Osteoblast (primary cell): ENCODE measurements at regions not wholly inside any gene's neighbourhood (a gene's known extent, or its start where the extent isn't known, plus 50 kb on each side); places are given as distances from the start of the nearest gene placed in this dataset.
"Not testable (repeated sequence)": the region's sequence is repeated elsewhere in the genome, so short reads cannot be mapped to it uniquely, and the experiment has no call there.

ENCODE experiments used
- DNase-seq: peaks from one replicate; pipeline ENCODE4 v3.0.0; 2011; ENCODE audit warnings: low spot score, mixed read lengths; ENCODE audit not compliant: insufficient read length; ENCODE audit errors: missing footprints
- H2AFZ ChIP-seq: 2 replicates; pipeline ENCODE4 v1.6.0; 2011; ENCODE audit warnings: mild to moderate bottlenecking, low read length
- H3K27ac ChIP-seq: 2 replicates; pipeline ENCODE4 v1.5.1; 2011; ENCODE audit warnings: mild to moderate bottlenecking, low read depth, low read length, moderate library complexity
- H3K27me3 ChIP-seq: 2 replicates; pipeline ENCODE4 v1.6.0; 2012; ENCODE audit warnings: mild to moderate bottlenecking, control low read depth, inconsistent platforms, low read length, moderate library complexity; ENCODE audit not compliant: insufficient read depth
- H3K36me3 ChIP-seq: 2 replicates; pipeline ENCODE4 v1.5.1; 2011; ENCODE audit warnings: mild to moderate bottlenecking, low read length, control low read depth, moderate library complexity; ENCODE audit not compliant: insufficient read depth
- H3K4me1 ChIP-seq: 2 replicates; pipeline ENCODE4 v1.5.1; 2011; ENCODE audit warnings: mild to moderate bottlenecking, low read length, control low read depth, moderate library complexity; ENCODE audit not compliant: insufficient read depth
- H3K4me2 ChIP-seq: 2 replicates; pipeline ENCODE4 v1.6.0; 2011; ENCODE audit warnings: mild to moderate bottlenecking, low read length; ENCODE audit not compliant: insufficient read depth
- H3K4me3 ChIP-seq: fragments of 200-600 bp; sonication (generic); 3 replicates; pipeline ENCODE4 v1.5.1; 2012; ENCODE audit warnings: mild to moderate bottlenecking, low read length, inconsistent platforms; ENCODE audit not compliant: insufficient read depth
- H3K79me2 ChIP-seq: 2 replicates; pipeline ENCODE4 v1.6.0; 2012; ENCODE audit warnings: mild to moderate bottlenecking, low read length, control low read depth, inconsistent platforms; ENCODE audit not compliant: insufficient read depth
- H3K9me3 ChIP-seq: 2 replicates; pipeline ENCODE4 v1.5.1; 2011; ENCODE audit warnings: low read depth, low read length, control low read depth
- H4K20me1 ChIP-seq: 2 replicates; pipeline ENCODE4 v1.6.0; 2012; ENCODE audit warnings: mild to moderate bottlenecking, low read length, control low read depth; ENCODE audit not compliant: insufficient read depth
- TF ChIP-seq, protein P1 (sequence below): IDR thresholded peaks from 2 replicates; pipeline ENCODE4 v1.5.1; 2011; ENCODE audit warnings: mild to moderate bottlenecking, low read depth, low read length, moderate library complexity; ENCODE audit errors: extremely low read depth

DNA sequence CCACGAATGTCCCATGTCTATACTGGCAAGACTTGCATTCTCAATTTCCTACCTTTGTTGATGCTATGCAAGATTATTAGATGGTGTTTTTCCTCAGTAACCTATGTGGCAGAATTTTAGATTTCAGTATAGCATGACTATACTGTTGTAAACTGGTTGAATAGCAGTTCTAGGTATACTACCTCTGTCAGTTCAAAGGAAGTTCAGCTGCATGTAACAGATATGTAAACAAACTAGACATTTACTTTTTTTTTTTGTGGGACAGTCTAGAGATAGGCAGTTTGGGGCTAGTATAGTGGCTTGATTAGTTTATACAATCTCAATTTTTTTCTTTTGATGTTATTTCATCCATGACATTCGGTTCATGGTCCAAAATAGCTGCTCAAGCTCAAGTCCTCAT, 97.6 kb upstream of the GRIN3A start:
- Histone ChIP-seq H3K27me3 (no peaks in the 10 kb centered on the region), H3K4me1 (no peaks in the 10 kb centered on the region), H3K79me2 (no peaks in the 10 kb centered on the region), H3K4me3 (no peak overlapping the region), H3K4me2 (no peak overlapping the region), H2AFZ (no peak overlapping the region), H3K9me3 (no peaks in the 10 kb centered on the region), H3K27ac (no peak overlapping the region), H3K36me3 (no peaks in the 10 kb centered on the region), H4K20me1 (no peaks in the 10 kb centered on the region)
- TF ChIP-seq, protein P1, sequence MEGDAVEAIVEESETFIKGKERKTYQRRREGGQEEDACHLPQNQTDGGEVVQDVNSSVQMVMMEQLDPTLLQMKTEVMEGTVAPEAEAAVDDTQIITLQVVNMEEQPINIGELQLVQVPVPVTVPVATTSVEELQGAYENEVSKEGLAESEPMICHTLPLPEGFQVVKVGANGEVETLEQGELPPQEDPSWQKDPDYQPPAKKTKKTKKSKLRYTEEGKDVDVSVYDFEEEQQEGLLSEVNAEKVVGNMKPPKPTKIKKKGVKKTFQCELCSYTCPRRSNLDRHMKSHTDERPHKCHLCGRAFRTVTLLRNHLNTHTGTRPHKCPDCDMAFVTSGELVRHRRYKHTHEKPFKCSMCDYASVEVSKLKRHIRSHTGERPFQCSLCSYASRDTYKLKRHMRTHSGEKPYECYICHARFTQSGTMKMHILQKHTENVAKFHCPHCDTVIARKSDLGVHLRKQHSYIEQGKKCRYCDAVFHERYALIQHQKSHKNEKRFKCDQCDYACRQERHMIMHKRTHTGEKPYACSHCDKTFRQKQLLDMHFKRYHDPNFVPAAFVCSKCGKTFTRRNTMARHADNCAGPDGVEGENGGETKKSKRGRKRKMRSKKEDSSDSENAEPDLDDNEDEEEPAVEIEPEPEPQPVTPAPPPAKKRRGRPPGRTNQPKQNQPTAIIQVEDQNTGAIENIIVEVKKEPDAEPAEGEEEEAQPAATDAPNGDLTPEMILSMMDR = no peak
- no peak for DNase-seq

DNA sequence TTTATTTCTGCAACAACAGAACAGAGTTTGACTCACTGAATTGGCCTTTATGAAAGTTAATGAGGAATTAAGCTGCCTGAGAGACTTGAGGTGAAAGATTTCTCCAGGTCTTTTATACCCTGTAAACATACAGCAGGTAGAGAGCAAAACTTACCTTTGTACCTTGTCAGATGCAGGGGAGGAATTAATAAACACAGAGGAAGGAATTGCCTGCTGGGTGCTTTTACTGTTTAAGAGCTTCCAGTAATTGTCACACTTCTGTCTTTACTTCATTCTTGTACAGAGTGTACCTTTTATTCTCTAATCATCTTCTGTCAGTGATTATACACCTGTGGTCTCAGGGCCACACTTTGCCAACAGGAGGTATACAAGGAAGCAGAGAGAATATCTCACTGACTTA, 94.0 kb upstream of the GRIN3A start:
- Histone ChIP-seq H3K4me1 (no peaks in the 10 kb centered on the region), H3K4me3 (no peak overlapping the region), H3K4me2 (no peak overlapping the region), H3K27me3 (no peaks in the 10 kb centered on the region), H3K36me3 (no peaks in the 10 kb centered on the region), H3K79me2 (no peaks in the 10 kb centered on the region), H3K9me3 (no peaks in the 10 kb centered on the region), H3K27ac (no peak overlapping the region), H2AFZ (no peak overlapping the region), H4K20me1 (no peaks in the 10 kb centered on the region)
- DNase-seq = no peak
- TF ChIP-seq, protein P1 = no peak

DNA sequence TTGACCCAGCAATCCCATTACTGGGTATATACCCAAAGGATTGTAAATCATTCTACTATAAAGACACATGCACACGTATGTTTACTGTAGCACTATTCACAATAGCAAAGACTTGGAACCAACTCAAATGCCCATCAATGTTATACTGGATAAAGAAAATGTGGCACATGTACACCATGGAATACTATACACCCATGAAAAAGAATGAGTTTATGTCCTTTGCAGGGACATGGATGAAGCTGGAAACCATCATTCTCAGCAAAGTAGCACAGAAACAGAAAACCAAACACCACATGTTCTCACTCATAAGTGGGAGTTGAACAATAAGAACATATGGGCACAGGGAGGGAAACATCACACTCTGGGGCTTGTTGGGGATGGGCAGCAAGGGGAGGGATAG, 83.0 kb upstream of the GRIN3A start:
- H3K4me2 ChIP-seq, H3K79me2 ChIP-seq, H3K27ac ChIP-seq, H3K4me3 ChIP-seq, H3K9me3 ChIP-seq, H4K20me1 ChIP-seq, H3K4me1 ChIP-seq, H2AFZ ChIP-seq, DNase-seq, H3K27me3 ChIP-seq, H3K36me3 ChIP-seq: not testable (repeated sequence)

DNA sequence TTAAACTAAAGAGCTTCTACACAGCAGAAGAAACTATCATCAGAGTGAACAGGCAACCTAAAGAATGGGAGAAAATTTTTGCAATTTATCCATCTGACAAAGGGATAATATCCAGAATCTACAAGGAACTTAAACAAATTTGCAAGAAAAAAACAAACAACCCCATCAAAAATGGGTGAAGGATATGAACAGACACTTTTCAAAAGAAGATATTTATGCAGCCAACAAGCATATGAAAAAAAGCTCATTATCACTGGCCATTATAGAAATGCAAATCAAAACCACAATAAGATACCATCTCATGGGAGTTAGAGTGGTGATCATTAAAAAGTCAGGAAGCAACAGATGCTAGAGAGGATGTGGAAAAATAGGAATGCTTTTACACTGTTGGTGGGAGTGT, 82.5 kb upstream of the GRIN3A start:
- H3K79me2 ChIP-seq, H3K9me3 ChIP-seq, H3K27ac ChIP-seq, H3K4me1 ChIP-seq, H3K4me3 ChIP-seq, DNase-seq, H3K4me2 ChIP-seq, H3K27me3 ChIP-seq, H2AFZ ChIP-seq, H3K36me3 ChIP-seq, H4K20me1 ChIP-seq: not testable (repeated sequence)

DNA sequence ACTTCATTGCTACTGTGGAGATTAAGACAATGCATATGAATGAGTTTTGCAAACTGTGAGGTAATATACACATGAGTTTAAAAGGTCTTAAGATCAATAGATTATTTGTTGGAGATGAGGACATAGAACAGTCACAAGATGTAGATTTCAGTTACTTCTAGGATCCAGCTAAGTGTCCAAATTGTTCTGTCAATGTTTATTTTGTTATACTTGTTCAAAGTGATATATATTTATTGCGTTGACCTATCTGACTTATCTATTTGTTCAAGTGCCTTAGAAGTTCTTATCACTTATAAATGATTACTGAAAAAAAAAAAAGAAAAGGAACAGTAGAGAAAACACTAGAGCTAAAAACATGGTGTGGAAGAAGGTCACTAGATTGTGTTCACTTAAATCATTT, 75.6 kb upstream of the GRIN3A start:
- Histone ChIP-seq H3K9me3 (no peaks in the 10 kb centered on the region), H3K79me2 (no peaks in the 10 kb centered on the region), H3K27me3 (no peaks in the 10 kb centered on the region), H2AFZ (no peak overlapping the region), H3K4me1 (no peaks in the 10 kb centered on the region), H3K36me3 (no peaks in the 10 kb centered on the region), H3K27ac (no peak overlapping the region), H3K4me3 (no peak overlapping the region), H3K4me2 (no peak overlapping the region), H4K20me1 (no peaks in the 10 kb centered on the region)
- TF ChIP-seq, protein P1 = no peak
- DNase-seq = no peak

DNA sequence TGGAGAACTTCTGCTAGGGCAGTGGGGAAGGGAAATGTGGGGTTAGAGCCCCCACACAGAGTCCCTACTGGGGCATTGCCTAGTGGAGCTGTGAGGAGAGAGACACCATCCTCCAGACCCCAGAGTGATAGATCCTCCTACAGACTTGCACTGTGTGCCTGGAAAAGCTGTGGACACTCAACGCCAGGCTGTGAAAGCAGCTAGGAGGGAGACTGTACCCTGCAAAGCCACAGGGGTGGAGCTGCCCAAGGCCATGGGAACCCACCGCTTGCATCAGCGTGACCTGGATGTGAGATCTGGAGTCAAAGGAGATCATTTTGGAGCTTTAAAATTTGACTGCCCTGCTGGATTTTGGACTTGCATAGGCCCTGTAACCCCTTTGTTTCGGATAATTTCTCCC, 69.4 kb upstream of the GRIN3A start:
- H3K27ac ChIP-seq, DNase-seq, H3K4me3 ChIP-seq, H4K20me1 ChIP-seq, H2AFZ ChIP-seq, H3K9me3 ChIP-seq, H3K4me2 ChIP-seq, H3K79me2 ChIP-seq, H3K4me1 ChIP-seq, H3K27me3 ChIP-seq, H3K36me3 ChIP-seq: not testable (repeated sequence)
